AG04449 (cell line): ENCODE measurements at regions not wholly inside any gene's neighbourhood (a gene's known extent, or its start where the extent isn't known, plus 50 kb on each side); places are given as distances from the start of the nearest gene placed in this dataset.

Experiments
- CTCF ChIA-PET: fragments of 350-600 bp; formaldehyde crosslinking; extraction: SDS; loops from one replicate; lab custom pipeline; 2021; ENCODE audit warnings: antibody characterized with exemption; lab: Yijun Ruan, JAX
- POLR2A ChIA-PET: fragments of 400-600, 350-600 bp; formaldehyde crosslinking; extraction: SDS; loops from one replicate; lab custom pipeline; 2020; ENCODE audit warnings: antibody characterized with exemption, inconsistent platforms; lab: Yijun Ruan, JAX
- DNase-seq: peaks from one replicate; pipeline ENCODE4 v3.0.0-alpha.2; 2010; ENCODE audit warnings: low read depth, low spot score
- H3K4me3 ChIP-seq: 2 replicates; pipeline ENCODE4 v1.5.1; 2011; ENCODE audit warnings: low read depth, mild to moderate bottlenecking, control low read depth, low read length
- TF ChIP-seq, protein P1 (sequence below): IDR thresholded peaks from one replicate; pipeline ENCODE4 v1.5.1; 2011; ENCODE audit warnings: mild to moderate bottlenecking, moderate library complexity, low read length, control low read depth, inconsistent platforms; ENCODE audit not compliant: insufficient read depth; ENCODE audit errors: missing control alignments

DNA sequence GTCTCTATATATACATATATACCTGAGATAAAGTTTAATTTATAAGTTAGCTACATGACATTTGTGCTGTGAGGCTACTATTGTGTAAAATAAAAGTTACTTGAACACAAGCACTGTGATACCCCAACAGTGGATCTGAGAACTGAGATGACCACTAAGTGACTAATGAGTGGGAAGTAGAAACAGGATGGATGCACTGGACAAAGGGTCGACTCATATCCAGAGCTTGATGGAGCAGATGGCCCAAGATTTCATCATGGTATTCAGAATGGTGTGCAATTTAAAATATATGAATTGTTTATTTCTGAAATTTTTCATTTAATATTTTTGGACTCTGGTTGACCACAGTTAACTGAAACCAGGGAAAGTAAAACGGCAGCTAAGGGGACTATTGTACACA lies 908.6 kb upstream of the MDGA2 start:
- H3K4me3 ChIP-seq: no peak overlapping the region
- POLR2A ChIA-PET: no interaction called here
- DNase-seq: peak; percentile 4
- TF ChIP-seq, protein P1, sequence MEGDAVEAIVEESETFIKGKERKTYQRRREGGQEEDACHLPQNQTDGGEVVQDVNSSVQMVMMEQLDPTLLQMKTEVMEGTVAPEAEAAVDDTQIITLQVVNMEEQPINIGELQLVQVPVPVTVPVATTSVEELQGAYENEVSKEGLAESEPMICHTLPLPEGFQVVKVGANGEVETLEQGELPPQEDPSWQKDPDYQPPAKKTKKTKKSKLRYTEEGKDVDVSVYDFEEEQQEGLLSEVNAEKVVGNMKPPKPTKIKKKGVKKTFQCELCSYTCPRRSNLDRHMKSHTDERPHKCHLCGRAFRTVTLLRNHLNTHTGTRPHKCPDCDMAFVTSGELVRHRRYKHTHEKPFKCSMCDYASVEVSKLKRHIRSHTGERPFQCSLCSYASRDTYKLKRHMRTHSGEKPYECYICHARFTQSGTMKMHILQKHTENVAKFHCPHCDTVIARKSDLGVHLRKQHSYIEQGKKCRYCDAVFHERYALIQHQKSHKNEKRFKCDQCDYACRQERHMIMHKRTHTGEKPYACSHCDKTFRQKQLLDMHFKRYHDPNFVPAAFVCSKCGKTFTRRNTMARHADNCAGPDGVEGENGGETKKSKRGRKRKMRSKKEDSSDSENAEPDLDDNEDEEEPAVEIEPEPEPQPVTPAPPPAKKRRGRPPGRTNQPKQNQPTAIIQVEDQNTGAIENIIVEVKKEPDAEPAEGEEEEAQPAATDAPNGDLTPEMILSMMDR: no peak
- CTCF ChIA-PET: no interaction called here

DNA sequence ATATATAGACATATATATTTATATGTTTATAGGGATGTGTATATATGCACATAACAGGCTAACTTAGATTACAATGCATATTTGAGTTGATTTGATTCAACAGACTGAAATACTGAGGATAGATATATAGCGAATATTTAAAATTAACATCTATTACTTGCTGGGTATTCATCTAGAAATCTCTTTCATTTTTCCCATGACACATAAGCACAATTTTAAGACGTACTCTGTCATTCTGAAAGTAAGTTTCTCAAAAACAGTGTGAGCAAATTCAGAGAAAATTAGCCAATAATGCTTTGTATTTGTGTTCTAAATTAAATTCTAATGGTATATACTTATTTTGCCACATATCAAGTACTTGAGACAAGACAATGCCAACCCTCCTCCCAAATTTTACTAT lies 907.5 kb upstream of the MDGA2 start:
- POLR2A ChIA-PET: no interaction called here
- no peak overlapping the region for H3K4me3 ChIP-seq
- TF ChIP-seq, protein P1: no peak
- CTCF ChIA-PET: no interaction called here
- no peak for DNase-seq

DNA sequence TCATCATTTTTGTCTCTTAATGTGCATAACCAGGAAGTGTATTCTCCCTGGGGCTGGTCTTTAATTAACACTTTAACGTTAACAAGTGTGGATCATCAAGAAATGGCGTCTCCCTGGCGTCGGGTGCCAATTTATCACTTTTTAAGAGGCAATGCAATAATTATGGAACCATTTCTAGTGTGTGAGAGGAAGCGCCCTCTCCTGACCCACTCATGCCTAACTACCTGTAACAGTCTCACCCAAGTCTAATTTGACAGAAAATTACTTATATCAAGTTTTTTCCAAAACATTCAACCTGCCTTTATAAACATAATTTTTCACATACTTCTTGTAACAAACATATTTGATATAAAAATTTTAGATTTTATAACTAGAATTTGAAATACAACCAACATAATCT lies 905.3 kb upstream of the MDGA2 start:
- H3K4me3 ChIP-seq: no peak overlapping the region
- TF ChIP-seq, protein P1: no peak
- POLR2A ChIA-PET: no interaction called here
- CTCF ChIA-PET: no interaction called here
- DNase-seq: no peak

DNA sequence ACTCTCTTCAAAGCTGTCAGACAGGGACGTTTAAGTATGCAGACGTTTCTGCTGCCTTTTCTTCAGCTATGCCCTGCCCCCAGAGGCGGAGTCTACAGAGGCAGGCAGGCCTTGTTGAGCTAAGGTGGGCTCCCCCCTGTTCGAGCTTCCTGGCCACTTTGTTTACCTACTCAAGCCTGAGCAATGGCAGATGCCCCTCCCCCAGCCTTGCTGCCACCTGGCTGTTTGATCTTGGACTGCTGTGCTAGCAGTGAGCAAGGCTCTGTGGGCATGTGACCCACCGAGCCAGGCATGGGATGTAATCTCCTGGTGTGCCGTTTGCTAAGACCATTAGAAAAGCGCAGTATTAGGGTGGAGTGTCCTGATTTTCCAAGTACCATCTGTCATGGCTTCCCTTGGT lies 900.4 kb upstream of the MDGA2 start:
- CTCF ChIA-PET: no interaction called here
- no peak overlapping the region for H3K4me3 ChIP-seq
- DNase-seq: no peak
- TF ChIP-seq, protein P1: no peak
- POLR2A ChIA-PET: no interaction called here

DNA sequence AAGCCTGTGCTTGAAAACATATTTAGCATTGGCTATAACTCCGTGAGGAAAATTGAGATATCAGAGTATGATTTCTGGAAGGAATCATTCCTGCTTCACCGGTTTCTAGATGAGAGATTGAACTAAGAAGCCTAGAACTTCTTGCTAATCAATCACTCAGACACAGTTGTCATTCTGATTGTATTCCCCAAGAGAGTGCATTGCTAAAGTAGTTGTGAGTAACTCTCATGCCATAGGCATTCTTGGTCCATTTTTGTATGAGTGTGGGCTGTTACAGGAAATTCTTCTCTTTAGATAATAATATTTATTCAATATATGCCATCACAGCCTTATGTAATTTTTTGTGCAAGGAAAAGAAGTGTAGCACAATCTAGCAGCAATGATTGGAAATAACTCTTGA lies 893.3 kb upstream of the MDGA2 start:
- DNase-seq: no peak
- ChIA-PET CTCF (no interaction called here), POLR2A (no interaction called here)
- no peak overlapping the region for H3K4me3 ChIP-seq
- TF ChIP-seq, protein P1: no peak

DNA sequence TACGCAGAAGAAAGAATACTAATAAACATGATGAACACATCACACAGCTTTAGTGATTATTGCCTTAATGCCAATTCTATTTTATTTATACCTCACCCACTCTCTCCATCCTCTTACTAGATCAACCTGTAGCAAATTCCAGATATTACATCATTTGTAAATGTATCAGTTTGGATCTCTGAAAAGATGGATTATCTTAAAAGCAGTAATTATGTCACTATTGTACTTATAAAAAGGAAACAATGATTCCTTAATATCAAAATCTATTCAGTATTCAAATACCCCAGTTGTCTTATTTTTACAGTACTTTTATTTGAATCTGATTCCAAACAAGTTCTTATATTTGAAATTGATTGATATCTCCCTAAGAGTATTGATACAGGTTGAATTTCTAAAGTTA lies 892.8 kb upstream of the MDGA2 start:
- TF ChIP-seq, protein P1: no peak
- ChIA-PET CTCF (no interaction called here), POLR2A (no interaction called here)
- no peak for DNase-seq
- H3K4me3 ChIP-seq: no peak overlapping the region
